ENCODE measurements at regions not wholly inside any gene's neighbourhood (a gene's known extent, or its start where the extent isn't known, plus 50 kb on each side); places are given as distances from the start of the nearest gene placed in this dataset.

DNA sequence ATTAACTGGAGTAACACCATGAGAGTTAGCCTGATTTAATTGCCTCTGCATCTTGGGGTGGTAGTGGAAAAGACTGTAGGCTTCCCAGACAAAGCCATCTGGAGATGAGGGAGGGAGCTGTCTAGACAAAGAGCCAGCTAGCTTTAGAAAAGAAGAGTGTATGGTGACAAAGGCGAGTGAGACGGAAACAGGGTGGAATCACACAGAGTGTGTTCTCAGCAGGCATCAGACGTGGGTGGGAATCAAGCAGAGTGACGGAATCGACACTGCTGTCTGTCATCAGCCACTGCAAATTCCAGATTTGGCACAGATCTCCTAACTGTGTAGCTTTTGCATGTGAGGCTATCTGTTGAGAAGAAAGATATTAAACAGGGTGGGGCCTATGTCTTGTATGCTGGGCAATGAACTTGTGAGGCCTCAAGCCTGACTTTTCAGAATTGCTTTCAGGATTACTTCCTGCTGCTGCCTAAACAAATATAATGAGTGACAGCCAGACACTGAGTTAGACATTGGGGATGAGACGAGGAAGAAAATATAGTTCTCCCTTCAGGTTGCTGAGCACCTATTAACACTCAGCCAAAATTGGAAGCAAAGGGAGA, 236.5 kb upstream of the GRIP1 start:
- no peak for DNase-seq (ENCODE audit: low read depth)

DNA sequence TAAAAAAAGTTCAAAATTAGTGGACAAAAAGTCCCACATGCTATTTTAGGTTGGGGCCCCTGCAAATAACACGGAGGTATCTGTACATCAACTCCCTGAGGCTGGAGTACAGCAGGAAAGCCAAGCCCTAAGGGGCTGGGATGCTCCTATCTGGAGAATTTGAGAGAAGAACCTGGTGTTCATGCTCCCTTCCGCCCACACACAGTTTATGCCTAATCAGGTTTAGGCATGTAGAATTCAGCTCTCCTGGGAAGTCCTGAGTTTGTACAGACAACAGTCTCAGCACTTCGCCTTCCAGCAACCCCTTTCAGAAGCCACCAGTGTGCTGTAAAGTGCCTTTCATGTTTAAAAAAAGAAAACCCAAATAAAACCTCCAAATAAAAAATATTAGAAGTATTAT, 237.3 kb upstream of the GRIP1 start:
- DNase-seq (ENCODE audit: low read depth), result no peak

DNA sequence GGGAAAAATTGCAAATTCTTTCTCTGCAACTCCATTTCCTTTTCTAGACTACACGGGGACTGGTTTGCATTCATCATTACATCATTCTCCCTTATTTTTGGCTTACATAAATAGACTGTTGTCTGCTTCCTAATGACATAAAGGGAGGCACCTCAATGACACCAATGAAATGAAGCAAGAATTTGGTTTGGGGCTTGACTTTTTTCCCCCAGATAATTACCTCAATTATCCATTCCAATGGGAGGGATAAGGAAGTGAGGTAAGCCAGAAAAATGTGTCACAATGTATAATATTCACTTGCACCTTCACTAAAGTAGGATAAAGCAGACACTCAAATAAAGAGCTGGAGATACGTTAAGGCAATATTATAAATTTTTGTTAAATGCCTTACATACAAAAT, 240.6 kb upstream of the GRIP1 start:
- DNase-seq (ENCODE audit: low read depth), result no peak

DNA sequence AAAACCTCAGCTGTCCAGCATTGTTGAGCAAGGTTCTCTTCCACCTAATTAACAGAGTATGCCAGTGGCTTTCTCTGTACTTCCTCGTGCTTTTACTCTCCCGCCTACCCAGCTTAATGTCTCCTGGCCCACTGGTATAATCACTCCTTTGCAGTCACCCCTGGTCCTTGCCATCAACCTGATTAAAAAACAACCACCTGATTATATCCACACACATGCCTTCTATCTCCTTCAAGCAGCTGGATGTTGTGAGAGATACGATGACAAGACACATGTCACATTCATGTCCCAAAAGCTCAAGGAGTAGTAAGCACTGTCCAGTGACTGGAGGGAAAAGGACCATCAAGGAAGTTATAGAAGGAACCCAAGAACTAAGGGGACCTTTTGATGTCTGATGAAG, 241.3 kb upstream of the GRIP1 start:
- DNase-seq (ENCODE audit: low read depth), result no peak

DNA sequence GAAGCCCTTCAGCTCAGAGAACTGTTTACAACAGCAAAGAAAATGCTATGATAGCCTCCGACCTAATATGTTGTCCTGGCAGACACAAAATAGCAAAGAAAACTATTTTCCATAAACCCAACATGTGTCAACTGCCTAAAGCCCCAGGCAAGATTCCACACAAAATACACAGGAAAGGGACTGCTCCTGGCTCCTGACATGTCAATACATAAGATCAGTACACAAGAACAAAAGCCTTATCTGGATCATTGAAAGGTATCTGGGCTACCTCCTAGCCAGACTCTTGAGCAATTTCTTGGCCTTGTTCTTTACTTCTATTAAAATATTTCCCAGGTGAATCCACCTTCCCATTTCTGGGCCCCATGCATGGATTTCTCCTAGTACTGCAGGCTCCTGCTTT, 242.3 kb upstream of the GRIP1 start:
- no peak for DNase-seq (ENCODE audit: low read depth)

DNA sequence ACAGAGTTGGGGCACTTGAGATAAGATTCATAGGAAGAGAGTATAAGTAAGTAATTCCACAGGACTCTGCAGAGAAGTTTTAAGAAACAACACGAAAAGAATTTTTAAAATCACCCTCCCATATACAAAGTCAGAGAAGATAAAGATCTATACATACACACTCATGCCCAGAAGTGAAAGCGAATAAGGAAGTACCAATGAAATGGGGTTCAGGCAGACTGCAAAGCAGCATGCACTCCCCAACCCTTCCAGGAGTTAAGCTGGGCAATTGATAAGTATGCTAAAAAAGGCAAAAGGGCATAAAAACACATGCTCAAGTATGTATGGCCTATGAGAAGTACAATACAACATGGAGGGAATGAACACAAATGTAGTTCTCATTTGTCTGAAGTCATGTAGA, 246.2 kb upstream of the GRIP1 start:
- DNase-seq (ENCODE audit: low read depth), result no peak

DNA sequence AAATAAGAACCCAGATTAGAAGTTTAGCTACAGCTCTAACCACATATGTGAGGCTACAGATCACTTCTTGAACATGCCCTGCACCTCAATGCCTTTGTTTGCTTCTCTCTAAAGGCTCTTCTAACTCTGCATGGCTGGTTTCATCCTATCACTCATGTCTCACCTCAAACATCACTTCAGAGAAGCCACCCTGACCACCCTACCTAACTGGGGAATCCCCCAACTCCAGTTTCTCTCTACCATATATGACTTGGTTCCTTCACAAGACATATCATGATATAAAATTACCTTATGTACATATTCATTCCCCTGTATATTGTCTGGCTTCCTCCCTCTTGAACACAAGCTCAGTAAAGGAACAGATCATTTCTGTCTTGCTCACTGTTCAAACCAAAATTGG, 250.2 kb upstream of the GRIP1 start:
- DNase-seq (ENCODE audit: low read depth), result no peak

DNA sequence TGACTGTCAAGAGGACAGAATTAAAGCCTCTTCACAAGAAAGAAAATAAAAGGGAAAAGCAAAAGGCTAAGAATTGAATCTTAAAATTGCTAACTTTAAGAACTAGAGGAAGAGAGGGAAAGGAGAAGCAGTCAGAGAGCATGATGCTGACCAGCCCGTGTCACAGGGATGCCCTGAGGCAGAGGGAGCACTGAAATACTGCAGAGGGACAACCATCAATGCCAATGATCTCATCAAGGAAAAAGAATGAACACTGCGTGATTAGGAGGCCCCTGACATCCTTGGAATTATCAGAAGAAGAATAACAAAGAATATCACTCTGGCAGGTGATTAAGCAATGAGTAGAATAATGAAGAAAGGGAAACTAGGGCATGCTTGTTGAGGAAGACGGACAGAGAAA, 252.2 kb upstream of the GRIP1 start:
- no peak for DNase-seq (ENCODE audit: low read depth)

DNA sequence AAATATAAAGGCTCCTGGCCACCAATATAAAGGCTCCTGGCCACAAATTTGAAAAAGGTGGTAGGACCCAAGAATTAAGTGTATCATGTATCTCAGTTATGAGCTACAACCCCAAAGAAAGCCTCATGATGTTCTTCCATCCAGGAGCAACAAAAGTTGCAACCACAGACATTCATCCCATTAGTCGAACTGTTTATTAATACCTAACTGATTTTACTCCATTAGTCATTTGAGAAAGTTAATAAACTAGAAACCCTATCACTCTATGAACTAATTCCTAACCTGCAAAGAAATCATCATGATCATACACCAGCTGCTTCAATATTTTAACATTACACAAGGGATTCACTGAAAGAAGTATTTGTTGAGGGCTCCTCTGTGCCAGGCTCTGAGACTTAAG, 253.2 kb upstream of the GRIP1 start:
- no peak for DNase-seq (ENCODE audit: low read depth)

DNA sequence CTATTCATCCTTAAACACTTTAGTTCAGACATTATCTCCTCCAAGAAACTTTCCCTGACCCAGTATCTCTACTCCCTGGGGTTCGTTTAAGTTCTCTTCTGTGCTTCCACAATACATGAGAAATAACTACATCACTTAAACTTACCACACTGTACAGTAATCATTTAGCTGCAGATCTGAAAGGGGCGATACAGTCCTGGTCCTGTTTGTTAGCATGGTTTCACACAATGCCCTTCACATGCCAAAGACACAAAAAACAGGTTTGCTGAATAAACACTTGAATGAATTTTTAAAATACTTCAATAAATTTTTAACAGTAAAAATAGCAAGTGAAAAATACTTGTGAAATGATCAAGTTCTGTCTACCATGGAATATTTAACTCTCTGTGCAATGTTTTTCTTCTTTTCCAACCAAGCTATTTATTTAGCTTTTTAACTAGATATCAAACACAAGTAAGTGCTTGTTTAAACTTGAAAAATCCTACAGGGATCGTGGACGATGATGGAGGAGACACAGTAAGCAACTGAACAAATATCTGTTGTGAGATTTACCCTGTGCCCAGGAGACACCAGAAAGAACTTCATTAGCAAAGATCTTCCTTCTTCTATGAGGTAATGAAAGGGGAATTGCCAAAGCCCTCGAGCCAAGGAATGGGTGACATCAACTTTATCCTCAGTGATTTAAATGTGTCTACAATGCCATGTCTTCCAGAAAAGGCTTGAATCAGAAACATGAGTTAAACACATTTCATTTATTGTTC, 255.6 kb upstream of the GRIP1 start:
- no peak for DNase-seq (ENCODE audit: low read depth)

DNA sequence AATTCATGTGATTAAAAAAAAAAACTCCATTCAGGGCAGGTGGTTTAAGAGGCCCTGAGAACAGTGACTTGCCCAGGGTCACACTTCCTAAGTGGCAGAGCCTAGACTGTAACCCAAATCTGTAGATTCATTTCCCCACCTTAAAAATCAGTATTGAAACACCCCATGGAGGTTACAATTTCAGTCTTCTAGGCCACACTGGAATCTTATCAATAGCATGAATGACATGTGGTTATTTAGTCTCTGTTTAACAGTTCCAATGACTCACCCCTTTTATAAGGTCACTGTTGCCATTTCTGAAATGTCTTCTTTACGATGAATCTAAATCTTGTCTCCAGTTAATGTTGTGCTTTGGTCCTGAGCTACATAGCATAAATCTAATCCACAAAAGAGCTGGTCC, 262.3 kb upstream of the GRIP1 start:
- DNase-seq (ENCODE audit: low read depth), result no peak

DNA sequence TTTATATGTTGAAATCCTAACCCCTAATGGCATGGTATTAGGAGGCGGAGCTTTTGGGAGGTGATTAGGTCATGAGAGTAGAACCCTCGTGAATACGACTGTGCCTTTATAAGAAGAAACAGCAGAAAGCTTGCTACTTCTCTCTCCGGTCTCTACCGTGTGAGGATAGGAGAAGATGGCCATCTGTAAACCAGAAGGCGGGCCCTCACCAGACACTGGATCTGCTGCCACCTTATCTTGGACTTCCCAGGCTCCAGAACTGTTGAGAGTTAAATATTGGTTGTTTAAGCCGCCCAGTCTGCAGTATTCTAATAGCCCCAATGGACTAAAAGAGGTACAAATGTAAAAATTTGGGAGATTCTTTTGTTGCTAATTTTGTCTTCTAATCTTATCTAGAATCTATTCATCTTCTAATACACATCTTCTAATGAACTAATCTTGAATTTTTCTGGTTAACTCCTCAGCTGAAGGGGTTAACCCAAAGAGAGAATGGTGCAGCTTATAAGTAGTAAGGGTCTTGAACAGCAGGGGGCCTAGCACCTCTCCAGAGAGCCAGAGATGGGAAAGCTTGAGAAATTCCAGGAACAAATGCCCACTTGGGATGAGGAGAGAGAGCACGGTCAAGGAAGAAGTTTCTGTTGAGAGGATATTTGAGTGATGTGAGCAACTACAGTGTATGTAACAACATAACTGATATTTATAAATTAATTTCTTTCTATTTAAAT, 264.0 kb upstream of the GRIP1 start:
- DNase-seq (ENCODE audit: low read depth), result no peak

DNA sequence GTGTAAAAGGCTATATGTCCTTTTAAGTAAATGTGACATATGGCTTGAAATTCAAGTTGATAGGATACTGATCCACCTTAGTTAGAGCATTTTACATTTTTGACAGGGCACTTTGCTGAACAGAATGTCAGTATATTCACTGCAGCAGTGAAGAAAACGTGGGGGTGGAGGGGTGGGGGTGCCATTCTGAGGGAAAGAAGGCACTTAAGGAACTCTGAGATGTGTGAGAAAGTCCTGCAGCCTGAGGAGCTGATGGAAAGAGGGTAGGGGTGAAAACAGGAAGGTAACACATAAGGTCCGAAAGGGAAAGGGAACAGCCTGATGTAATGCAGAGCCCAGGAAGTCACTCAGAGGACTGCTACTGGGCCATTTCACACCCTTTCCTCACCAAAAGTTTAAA, 265.5 kb upstream of the GRIP1 start:
- no peak for DNase-seq (ENCODE audit: low read depth)

DNA sequence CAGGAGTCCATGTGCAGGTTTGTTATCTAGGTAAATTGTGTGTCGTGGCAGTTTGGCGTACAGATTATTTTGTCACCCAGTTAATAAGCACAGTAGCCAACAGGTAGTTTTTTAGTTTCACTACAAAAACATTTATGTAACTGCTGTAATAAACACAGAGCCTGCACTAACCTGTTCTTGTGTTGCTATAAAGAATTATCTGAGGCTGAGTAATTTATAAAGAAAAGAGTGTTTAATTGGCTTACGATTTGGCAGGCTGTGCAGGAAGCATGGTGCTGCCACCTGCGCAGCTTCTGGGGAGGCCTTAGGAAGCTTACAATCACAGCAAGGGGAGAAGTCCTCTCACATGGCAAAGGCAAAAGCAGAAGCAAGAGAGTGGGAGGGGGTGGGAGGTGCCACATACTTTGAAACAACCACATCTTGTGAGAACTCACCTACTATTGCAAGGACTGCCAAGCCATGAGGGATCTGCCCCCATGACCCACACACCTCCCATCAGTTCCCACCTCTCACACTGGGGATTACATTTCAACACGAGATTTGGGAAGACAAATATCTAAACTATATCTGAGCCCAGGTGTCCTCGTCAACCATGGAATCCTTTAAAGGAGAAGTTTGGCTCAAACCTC, 266.4 kb upstream of the GRIP1 start:
- no peak for DNase-seq (ENCODE audit: low read depth)

DNA sequence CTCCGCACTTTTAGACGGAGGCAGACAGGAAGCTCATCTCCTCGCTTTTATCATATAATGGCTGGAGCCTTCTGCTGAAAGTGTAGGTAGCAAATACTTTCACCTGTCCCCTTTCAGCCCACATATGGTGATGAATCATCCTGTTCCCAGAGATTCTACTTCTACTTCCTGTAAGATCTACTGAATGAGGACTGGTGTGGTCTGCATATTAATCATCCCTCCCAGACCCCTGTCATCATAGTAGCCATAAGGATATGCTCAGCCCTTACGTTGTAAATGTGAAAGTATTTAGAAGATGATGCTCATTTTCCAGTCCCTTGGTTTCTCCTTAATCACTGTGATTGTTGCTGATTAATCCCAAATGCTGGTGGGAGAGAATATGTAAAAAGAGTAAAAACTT, 268.2 kb upstream of the GRIP1 start:
- no peak for DNase-seq (ENCODE audit: low read depth)

DNA sequence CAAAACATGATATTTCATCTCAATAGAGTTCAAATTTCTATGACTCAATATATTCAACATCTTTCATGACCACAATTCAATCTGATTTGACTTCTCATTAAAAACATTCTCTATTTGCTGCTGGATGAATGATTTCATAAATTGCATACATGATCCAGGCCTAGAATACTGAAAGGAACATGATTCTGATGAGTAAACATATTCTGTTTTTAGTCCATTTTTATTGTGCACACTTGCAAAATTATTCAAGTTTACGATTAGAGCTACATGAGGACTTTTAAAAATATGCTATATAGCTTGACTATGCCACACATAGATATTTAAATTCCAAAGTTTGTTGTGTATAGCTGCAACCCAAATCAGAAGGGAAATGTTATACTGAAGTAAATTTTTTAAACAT, 273.8 kb upstream of the GRIP1 start:
- DNase-seq (ENCODE audit: low read depth), result no peak

DNA sequence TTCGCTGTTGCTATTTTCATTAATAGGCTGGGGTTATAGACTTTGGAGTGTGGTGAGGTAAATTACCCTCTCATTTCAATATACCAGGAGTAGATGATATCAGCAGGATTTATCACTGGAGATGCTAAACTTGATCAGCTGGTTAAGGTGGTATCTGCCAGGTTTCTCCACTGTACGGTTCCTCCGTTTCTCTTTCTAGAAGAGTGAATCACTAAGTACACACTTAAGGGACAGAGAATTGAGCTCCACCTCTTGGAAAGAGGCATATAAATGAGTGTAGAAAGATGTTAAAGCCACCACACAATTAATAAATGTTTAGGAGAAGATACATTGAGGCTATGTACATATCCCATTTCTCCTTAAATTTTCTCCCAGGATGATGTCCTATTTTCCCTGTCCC, 277.4 kb upstream of the GRIP1 start:
- DNase-seq (ENCODE audit: low read depth), result no peak

DNA sequence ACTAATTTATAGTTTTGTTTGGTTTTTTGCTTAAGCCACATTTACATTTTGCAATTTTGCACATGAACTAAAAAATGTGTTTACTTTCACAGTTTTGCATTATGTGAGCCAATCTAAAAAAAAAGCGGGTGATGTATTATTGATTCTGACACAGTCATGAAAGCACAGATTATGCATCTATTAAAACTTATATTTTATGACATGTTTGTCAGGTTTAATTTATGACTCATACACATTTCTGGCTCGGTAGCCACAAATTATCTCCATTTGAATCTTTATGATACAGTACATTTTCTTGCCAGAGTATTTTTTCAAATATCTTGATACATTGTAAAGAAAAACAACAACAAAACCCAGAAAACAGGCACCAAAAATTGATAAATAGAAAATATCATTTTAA, 280.4 kb upstream of the GRIP1 start:
- DNase-seq (ENCODE audit: low read depth), result no peak

DNA sequence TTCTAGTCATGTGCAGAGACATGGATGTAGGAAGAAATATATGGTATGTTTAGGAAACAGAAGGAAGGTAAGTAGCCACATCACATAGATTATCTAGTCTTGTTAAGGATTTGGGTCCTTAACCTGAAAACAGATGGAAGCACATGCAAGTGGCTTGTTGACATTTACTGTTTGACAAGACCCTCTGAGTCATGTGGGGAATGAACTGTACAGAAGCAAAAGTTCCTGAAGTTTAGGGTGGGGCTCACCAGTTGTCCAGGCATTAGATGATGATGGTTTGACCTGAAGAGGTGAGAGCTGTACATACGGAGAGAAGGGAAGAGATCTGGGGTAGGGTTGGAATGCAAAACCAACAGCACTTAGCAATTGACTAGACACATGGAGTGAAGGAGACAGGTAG, 281.1 kb upstream of the GRIP1 start:
- DNase-seq (ENCODE audit: low read depth), result no peak

DNA sequence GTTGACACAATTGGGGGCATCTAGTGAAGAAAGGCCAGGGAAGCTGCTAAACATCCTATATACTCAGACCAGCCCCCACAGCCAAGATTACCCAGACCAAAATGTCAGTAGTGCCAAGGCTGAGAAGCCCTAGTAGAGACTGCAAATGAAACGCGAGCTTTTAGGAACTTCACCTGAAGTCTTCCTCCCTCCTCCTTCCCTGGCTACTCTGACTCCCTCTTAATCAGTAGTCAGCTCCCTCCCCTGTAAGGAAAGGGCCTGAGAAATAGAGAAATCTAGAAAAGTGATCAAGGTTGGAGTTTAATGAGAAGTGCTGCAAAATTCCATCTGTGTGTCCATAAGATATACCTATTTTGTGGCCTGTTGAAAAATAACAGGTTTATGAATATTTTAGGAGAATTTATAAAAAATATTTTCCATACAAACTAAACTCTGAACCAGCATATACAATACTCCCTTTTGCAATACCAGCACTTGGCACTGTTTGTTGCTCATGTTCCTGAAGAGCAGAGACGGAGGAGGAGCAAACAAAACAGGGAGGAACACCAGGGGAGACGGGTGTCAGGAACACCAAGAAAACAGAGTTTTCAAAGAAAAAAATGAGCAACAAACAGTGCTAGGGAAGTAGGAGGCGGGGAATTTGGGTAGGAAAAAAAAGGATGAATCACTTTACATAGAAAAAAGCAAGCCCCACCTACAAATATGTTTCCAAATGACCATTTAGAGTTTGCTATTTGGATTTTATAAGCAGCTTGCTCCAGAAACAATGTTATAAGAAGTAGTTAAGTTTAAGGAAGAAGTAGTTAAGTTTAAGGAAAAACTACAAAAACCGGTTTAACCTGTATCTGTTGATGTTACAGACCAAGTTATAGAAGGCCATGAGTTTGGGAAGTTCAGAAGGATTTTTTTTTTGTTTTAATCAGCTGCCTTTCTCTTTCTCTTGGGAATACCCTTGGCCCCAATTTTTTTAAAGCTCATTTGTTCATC, 282.1 kb upstream of the GRIP1 start:
- no peak for DNase-seq (ENCODE audit: low read depth)

DNA sequence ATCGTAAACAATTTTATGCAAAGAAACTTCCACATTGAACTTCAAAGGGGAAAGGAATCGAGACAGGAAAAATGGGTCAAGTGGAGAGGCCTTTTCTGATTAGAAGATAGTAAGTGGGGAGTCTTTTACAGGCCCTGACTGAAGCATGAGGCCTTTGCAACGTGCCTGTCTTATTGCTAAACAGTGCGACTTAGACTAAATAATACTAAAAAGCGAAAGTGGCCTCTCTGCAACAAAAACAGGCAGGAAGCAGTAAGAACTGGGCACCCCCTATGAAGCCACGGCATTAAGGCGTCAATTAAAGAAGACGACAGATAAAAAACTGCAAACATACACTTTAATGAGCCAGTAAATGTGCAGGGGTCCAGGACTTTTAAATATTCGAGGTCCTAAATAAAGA, 283.4 kb upstream of the GRIP1 start:
- no peak for DNase-seq (ENCODE audit: low read depth)

DNA sequence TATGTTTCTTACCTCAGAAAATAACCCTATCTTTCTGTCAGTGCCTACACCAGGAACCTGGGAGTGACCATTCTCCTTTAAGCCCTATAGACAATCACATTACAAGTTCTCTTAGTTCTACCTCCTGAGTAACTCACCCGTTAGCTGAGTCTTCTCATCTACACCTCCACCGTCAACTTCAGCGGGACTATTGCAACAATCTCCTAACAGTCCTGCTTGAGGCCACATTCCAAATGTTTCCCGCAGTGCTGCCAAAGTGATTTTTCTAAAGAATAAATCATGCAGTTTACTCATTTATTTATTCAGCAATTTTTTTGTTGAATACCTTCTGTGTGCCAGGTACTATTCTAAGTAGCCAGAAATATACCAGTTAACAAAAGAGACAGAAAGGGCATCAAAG, 285.0 kb upstream of the GRIP1 start:
- no peak for DNase-seq (ENCODE audit: low read depth)
